ENCODE measurements at regions not wholly inside any gene's neighbourhood (a gene's known extent, or its start where the extent isn't known, plus 50 kb on each side); places are given as distances from the start of the nearest gene placed in this dataset.

DNA sequence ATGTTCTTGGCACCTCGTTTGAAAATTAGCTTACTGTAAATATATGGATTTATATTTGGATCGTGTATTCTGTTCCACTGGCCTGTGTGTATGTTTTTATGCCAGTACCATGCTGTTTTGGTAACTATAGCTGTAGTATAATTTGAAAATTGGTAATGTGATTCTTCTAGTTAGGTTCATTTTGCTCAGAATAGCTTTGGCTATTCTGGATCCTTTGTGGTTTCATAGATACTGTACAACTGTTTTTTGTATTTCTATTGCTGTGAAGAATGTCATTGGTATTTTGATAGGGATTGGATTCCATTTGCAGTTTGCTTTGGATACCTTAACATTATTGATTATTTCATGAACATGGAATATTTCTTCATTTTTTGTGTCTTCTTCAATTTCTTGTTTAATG is 490.2 kb downstream of the BRINP3 start:
- ChIA-PET CTCF (ENCODE audit: unreplicated experiment) (no interaction called here), POLR2A (no interaction called here)
- Histone ChIP-seq H3K9me2 (ENCODE audit: insufficient read depth, low read length) (no peaks in the 10 kb centered on the region), H3K4me2 (ENCODE audit: low read length) (no peak overlapping the region), H2AFZ (ENCODE audit: low read length) (no peak overlapping the region), H3K9me3 (ENCODE audit: low read length) (no peaks in the 10 kb centered on the region), H3K36me3 (ENCODE audit: insufficient read depth, low read length) (no peaks in the 10 kb centered on the region), H3K27ac (ENCODE audit: low read depth, low read length, poor library complexity, severe bottlenecking) (no peak overlapping the region), H3K4me1 (ENCODE audit: insufficient read depth, low read length, poor library complexity, severe bottlenecking) (no peaks in the 10 kb centered on the region), H3K79me2 (ENCODE audit: insufficient read depth, low read depth, low read length) (no peaks in the 10 kb centered on the region), H3K4me3 (ENCODE audit: low read depth, low read length, poor library complexity, severe bottlenecking) (no peak overlapping the region), H4K20me1 (ENCODE audit: insufficient read depth, low read length) (no peaks in the 10 kb centered on the region)
- TF ChIP-seq EZH2phosphoT487 (IDR thresholded peaks at IDR 0.05; ENCODE audit: borderline replicate concordance, low read depth, low read length) = no peak
- TF ChIP-seq, protein P1, sequence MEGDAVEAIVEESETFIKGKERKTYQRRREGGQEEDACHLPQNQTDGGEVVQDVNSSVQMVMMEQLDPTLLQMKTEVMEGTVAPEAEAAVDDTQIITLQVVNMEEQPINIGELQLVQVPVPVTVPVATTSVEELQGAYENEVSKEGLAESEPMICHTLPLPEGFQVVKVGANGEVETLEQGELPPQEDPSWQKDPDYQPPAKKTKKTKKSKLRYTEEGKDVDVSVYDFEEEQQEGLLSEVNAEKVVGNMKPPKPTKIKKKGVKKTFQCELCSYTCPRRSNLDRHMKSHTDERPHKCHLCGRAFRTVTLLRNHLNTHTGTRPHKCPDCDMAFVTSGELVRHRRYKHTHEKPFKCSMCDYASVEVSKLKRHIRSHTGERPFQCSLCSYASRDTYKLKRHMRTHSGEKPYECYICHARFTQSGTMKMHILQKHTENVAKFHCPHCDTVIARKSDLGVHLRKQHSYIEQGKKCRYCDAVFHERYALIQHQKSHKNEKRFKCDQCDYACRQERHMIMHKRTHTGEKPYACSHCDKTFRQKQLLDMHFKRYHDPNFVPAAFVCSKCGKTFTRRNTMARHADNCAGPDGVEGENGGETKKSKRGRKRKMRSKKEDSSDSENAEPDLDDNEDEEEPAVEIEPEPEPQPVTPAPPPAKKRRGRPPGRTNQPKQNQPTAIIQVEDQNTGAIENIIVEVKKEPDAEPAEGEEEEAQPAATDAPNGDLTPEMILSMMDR (conservative IDR thresholded peaks at IDR 0.05; ENCODE audit: low read length) = no peak
- BruUV-seq (replicated peaks) = no TSS peak
- DNase-seq (ENCODE audit: low spot score) = no peak
- intact Hi-C loops (cut with micrococcal nuclease; ENCODE audit: unreplicated experiment) = no loop called here

DNA sequence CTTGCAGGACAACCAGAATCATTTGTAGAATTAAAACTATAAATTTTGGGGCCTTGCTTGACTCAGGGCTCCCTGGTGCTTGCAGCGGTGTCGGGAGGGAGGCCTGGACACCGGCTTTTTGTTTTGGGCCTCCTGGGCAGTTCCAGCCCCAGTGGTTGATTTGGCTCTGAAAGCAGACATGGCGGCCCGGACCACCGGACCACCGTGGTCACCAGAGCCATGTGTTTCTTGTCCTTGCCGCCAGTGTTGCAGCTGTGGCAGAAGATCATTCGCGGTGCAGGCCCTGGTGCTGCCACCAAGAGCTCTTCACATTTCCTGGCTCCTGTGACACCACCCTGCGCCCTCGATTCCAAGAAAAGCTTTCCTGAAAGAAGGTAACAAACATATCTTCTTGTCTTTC is 484.8 kb downstream of the BRINP3 start:
- Histone ChIP-seq H3K27ac (ENCODE audit: low read depth, low read length, poor library complexity, severe bottlenecking) (no peak overlapping the region), H3K4me3 (ENCODE audit: low read depth, low read length, poor library complexity, severe bottlenecking) (no peak overlapping the region), H3K4me2 (ENCODE audit: low read length) (no peak overlapping the region), H2AFZ (ENCODE audit: low read length) (no peak overlapping the region), H3K4me1 (ENCODE audit: insufficient read depth, low read length, poor library complexity, severe bottlenecking) (no peaks in the 10 kb centered on the region), H4K20me1 (ENCODE audit: insufficient read depth, low read length) (no peaks in the 10 kb centered on the region), H3K79me2 (ENCODE audit: insufficient read depth, low read depth, low read length) (no peaks in the 10 kb centered on the region), H3K36me3 (ENCODE audit: insufficient read depth, low read length) (no peaks in the 10 kb centered on the region), H3K9me2 (ENCODE audit: insufficient read depth, low read length) (no peaks in the 10 kb centered on the region), H3K9me3 (ENCODE audit: low read length) (no peaks in the 10 kb centered on the region)
- POLR2A ChIA-PET = no interaction called here
- TF ChIP-seq EZH2phosphoT487 (IDR thresholded peaks at IDR 0.05; ENCODE audit: borderline replicate concordance, low read depth, low read length) = no peak
- TF ChIP-seq, protein P1 (conservative IDR thresholded peaks at IDR 0.05; ENCODE audit: low read length) = no peak
- intact Hi-C loops (cut with micrococcal nuclease; ENCODE audit: unreplicated experiment) = no loop called here
- no peak for DNase-seq (ENCODE audit: low spot score)
- no TSS peak for BruUV-seq (replicated peaks)
- CTCF ChIA-PET (ENCODE audit: unreplicated experiment) = no interaction called here

DNA sequence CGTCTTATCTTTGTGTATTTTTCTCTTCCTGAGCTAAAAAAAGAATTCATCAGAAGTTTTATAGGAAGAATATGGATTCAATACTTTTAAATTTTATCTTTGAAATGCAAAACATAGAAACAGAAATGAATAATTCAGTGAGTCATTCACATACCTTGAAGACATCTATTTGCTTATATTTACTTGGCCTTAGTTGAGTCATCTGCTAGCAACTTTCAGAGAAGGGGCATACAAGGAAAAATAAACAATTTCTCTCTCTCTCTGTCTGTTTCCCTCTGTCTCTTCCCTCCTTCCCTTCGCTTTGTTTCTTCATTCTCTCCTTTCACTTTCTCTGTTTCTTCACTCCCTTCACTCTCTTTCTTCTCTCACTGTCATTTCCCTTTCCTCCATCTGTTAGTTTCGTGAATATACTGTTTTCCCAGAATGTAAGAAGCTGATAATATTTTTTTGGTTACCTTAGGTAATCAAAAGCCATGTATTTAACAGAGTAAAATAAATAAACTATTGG is 477.2 kb downstream of the BRINP3 start:
- Histone ChIP-seq H3K4me3 (ENCODE audit: low read depth, low read length, poor library complexity, severe bottlenecking) (no peak overlapping the region), H4K20me1 (ENCODE audit: insufficient read depth, low read length) (no peaks in the 10 kb centered on the region), H3K4me2 (ENCODE audit: low read length) (no peak overlapping the region), H3K79me2 (ENCODE audit: insufficient read depth, low read depth, low read length) (no peaks in the 10 kb centered on the region), H3K4me1 (ENCODE audit: insufficient read depth, low read length, poor library complexity, severe bottlenecking) (no peaks in the 10 kb centered on the region), H3K9me2 (ENCODE audit: insufficient read depth, low read length) (no peaks in the 10 kb centered on the region), H2AFZ (ENCODE audit: low read length) (no peak overlapping the region), H3K36me3 (ENCODE audit: insufficient read depth, low read length) (no peaks in the 10 kb centered on the region), H3K9me3 (ENCODE audit: low read length) (no peaks in the 10 kb centered on the region), H3K27ac (ENCODE audit: low read depth, low read length, poor library complexity, severe bottlenecking) (no peak overlapping the region)
- intact Hi-C loops (cut with micrococcal nuclease; ENCODE audit: unreplicated experiment) = no loop called here
- no TSS peak for BruUV-seq (replicated peaks)
- CTCF ChIA-PET (ENCODE audit: unreplicated experiment) = no interaction called here
- DNase-seq (ENCODE audit: low spot score) = no peak
- TF ChIP-seq, protein P1 (conservative IDR thresholded peaks at IDR 0.05; ENCODE audit: low read length) = no peak
- no peak for TF ChIP-seq EZH2phosphoT487 (IDR thresholded peaks at IDR 0.05; ENCODE audit: borderline replicate concordance, low read depth, low read length)
- POLR2A ChIA-PET = interaction anchor here (0.6 to 0.7 kb wide), 2 partner anchors 487 to 603 kb away, joined by 3 to 4 read pairs; no protein-coding TSS in a partner anchor

Measured in OCI-LY7 (cell line).